NCI-H345 treated with DMSO at 0.1 percent for 48 hours (cell line): ENCODE measurements at regions not wholly inside any gene's neighbourhood (a gene's known extent, or its start where the extent isn't known, plus 50 kb on each side); places are given as distances from the start of the nearest gene placed in this dataset.
A peak's percentile ranks its signal among the peaks of the same experiment; 100 is the strongest.

Experiments used
- DNase-seq: peaks from one replicate; lab custom pipeline; 2025; ENCODE audit not compliant: unreplicated experiment; lab: John Stamatoyannopoulos, UW

DNA sequence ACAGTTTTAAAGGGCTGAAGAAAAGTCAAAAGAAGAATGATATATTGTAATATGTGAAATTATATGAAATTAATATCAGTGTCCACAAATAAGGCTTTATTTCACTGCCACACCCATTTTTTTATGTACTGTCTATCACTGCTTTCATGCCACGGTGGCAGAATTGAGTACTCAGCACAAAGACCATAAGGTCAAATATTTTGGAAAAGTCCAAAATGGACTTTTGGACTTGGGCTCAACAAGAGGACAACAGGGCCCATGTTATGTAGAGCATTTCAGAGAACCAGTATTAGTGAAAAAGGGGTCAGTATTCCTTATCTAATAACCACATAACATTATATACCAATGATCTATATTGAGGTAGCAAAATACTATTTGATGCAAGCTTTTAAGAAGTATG lies 427.2 kb downstream of the EPHA4 start:
- DNase-seq = no peak

DNA sequence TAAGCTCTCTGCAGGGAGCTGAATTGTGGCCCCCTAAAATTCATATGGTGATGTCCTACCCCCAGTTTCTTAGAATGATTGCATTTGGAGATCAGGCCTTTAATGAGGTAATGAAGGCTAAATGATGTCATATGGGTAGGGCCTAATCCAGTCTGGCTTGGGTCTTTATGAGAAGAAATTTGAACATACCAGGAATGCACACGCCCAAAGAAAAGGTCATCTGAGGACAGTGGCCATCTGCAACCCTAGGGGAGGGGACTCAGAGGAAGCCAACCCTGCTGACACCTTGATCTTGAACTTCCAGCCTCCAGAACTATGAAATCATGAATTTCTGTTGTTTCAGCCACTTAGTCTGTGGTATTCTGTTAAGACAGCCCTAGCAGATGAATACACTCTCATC lies 426.7 kb downstream of the EPHA4 start:
- DNase-seq = no peak

- DNase-seq = no peak
Observed at GRCh38 chr2:221153226-221153625, 418.9 kb downstream of the EPHA4 start.

DNA sequence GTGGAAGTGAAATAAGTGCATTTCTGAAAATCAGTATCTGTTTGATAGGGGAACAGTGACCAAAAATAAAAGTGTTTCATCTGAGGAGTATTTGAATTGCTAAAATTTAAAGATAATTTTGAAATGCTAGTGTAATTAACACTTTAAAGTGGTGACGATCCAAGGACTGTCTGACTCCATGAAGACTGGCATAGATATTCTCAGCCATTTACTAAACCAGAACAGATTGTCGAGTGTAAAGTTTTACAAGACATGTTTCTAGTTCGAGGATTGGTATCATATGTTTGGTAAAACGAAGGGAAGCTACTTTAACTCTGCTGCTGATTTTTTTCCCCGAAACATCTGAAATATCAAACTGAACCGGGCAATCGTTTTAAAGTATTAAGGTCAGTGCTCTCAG lies 417.9 kb downstream of the EPHA4 start:
- no peak for DNase-seq

DNA sequence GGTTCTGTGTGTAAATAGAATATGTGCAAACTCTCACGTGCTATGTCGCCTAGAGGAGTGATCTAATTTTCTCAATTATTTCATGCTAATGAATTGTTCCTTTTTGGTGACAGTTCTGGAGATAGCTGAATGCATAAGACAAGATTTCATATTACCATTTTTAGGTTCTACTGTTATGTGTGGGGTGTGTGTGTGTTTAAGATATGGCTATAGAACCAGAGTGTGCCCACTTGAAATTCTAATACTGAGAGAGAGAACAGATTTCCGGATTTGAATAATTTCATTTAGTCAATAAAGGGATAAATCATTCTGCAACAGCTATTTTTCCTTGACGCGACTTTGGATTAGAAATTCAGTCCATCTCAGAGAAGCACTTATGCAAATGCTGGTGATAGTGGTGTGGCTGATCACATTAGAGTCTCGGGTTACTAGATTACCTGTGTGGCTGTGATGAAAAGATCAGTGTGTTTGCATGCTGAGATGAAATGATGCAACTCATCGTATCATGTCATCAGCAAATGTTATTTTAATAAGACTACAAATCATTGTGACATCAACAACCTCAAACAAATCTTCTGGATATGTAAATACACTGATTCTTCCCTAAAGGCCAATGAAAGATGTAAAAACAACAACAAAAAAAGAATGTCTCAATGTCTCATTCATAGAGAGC lies 415.9 kb downstream of the EPHA4 start:
- peak; percentile 4 for DNase-seq

DNA sequence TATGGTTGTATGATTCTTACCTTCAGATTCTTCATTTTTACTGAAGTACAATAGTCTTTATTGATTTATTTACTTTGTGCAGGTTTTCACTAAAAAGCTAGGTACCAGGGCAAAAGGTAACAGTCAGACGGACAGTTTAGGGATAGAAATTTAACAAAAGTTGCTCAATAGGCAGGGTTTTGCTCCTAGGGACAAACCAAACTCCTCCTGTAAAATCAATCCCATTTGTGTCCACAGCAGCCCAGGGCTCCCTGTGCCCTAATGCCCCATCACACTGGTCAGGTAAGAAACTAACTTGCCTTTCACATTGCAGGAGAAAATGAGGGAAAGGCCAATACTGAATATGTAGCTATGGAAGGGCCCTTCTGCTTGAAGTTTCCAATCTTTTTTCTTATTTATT lies 410.9 kb downstream of the EPHA4 start:
- DNase-seq = no peak

DNA sequence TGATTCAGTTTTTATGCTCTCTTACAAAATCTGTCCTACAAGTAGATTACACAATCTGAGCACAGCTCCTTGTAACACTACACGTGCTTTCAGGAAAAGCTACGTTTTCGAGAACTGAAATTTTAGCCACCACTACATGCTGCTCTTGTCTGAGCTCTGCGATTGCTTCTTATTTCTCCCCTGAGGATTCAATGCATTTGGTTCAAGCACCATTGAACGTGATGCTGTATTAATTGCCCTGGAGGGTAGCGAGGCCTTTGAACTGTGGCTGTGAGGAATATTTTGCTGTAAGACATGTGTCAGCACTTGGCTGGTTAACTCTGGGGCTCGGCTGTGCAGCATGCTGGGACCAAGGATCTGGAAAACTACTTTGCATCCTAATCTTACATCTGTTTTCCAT lies 405.8 kb downstream of the EPHA4 start:
- no peak for DNase-seq

GRCh38 chr2:221167561-221167960 lies 404.5 kb downstream of the EPHA4 start:
- no peak for DNase-seq

- DNase-seq = no peak
Observed at GRCh38 chr2:221169724-221170123, 402.4 kb downstream of the EPHA4 start.

GRCh38 chr2:221170548-221170947 lies 401.6 kb downstream of the EPHA4 start:
- no peak for DNase-seq

GRCh38 chr2:221176667-221177066 lies 395.4 kb downstream of the EPHA4 start:
- DNase-seq = no peak

- DNase-seq = no peak
Observed at GRCh38 chr2:221178139-221178538, 394.0 kb downstream of the EPHA4 start.

DNA sequence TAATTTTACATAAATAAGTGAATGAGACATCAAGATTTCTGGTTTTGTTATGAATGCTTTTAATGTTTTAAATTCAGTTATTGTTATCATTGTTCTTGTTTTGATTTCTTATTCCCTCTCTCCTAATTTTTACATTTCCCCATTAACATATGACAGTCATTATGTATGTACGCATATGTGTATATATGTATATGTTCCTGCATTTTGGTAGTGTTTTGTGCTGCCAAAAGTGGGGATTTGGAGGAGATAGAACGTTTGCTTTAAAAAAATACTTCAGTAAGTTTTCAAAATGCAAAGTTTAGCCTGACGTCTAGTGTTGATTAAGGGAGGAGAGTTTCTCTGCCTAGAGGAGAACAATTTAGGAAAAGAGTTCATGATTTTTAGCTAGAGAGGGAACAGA lies 385.2 kb downstream of the EPHA4 start:
- no peak for DNase-seq

GRCh38 chr2:221189431-221190067 lies 382.6 kb downstream of the EPHA4 start:
- DNase-seq = no peak

GRCh38 chr2:221195829-221196228 lies 376.3 kb downstream of the EPHA4 start:
- no peak for DNase-seq

GRCh38 chr2:221197225-221197856 lies 374.8 kb downstream of the EPHA4 start:
- DNase-seq = no peak

GRCh38 chr2:221198309-221198708 lies 373.8 kb downstream of the EPHA4 start:
- DNase-seq = no peak

DNA sequence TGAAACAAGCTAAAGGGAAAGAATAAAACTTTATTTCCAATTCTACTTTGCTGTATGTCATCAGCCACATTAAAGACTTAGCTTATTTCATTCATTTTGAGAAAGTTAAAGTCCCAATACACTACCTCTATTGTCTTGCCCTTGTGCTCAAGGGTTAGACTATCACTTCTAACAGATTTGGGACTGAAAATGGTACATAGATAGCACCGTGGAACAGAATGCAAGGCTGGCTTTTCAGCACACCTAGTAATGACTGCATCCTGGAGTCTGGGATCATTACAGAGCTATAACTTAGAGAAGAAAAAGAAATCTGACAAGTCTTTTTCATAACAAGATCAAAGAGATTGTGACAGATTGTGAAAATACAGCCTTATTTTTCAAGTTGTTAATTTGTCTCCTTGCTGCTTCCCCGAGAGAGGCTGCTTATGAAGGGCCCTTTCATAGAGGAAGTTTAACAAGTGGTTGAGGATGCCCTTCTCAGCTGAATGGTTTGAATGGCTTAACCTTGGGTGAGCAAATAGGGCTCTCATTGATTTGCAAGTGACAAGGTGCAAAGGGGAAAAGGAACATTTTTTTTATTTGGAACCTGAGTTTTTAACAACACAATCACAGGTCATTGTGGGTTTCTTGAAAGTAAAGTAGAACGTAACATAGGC lies 371.8 kb downstream of the EPHA4 start:
- DNase-seq = no peak

DNA sequence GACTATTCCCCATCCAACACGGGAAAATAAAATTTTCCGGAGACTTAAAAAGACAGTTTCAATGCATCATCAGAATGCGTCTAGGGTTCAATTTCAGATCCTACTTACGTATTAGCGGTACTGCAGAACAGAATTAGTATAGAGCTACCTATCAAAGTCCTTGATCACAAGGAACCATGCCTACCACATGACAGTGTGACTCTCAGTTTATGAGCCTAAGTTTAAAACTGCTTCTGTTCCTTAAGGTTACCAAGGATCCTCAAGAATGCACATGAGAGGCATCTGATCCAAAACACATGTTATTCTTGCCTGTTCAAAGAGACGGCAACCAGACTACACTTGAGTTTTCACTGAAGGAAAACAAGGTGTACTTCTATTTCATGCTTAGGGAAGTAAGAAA lies 369.7 kb downstream of the EPHA4 start:
- no peak for DNase-seq

GRCh38 chr2:221203125-221203524 lies 369.0 kb downstream of the EPHA4 start:
- no peak for DNase-seq

DNA sequence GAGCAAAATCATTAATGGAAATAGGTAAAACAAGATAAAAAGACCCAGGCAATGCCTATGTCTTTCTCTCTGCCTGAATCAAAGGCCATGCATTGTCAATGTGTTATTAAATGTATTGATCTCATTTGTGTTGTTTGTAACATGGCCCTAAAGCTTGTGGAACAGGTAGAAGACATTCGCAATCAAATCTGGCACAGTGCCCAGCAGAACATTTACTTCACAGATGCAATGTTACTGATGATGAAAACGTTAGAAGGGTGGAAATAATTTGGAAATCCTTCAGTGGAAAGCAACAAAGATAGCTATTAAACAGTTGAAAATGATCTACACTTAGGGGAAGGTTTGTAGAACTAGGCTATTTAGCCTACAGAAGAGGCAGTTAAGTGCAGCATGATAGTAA lies 368.2 kb downstream of the EPHA4 start:
- peak; percentile 71 for DNase-seq

GRCh38 chr2:221204699-221205098 lies 367.4 kb downstream of the EPHA4 start:
- peak; percentile 58 for DNase-seq
